HG02973 (cell line): ENCODE measurements at regions not wholly inside any gene's neighbourhood (a gene's known extent, or its start where the extent isn't known, plus 50 kb on each side); places are given as distances from the start of the nearest gene placed in this dataset.
"Not testable (repeated sequence)": the region's sequence is repeated elsewhere in the genome, so short reads cannot be mapped to it uniquely, and the experiment has no call there.

Source experiments
- ATAC-seq: cut with Tn5 transposase; IDR thresholded peaks from one replicate; pipeline ENCODE4 v1.9.1; 2021; ENCODE audit warnings: moderate library complexity; ENCODE audit not compliant: unreplicated experiment

DNA sequence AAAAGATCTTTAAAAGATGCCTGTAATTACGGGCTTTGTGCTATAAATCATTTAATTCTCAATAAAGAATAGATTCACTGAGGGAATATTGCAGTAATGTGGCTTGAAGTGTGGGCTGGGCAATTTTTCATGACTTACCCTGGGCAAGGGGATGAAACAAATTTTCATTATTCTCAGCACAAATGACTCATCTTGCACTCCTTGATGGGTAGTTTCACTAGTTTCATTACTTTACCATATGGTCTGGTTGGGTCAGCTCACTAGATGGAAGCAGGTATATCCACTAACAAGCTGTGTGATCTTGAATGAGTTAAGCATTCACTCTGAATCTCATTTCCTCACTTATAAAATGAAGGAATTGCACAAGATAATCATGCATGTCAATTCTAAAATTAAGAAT, 234.3 kb downstream of the ABCC12 start:
- no peak for ATAC-seq

DNA sequence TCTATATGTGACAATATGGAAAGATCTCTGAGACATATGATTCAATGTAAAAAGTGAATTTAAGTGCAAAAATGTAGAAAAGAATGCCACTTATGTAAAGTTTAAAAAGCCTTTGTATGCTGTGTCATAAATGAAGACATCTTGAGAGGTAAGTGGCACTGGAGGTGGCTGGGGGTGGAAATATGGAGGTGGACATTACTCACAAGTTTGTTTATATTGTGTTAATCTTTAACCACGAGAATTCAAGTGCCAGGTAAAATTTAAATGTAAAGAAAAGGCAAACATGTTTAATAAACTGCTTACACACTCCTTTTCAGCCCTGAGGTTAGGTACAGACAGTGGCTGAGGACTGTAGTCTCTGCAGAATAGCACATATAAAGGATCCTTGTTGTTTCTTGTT, 235.1 kb downstream of the ABCC12 start:
- no peak for ATAC-seq

DNA sequence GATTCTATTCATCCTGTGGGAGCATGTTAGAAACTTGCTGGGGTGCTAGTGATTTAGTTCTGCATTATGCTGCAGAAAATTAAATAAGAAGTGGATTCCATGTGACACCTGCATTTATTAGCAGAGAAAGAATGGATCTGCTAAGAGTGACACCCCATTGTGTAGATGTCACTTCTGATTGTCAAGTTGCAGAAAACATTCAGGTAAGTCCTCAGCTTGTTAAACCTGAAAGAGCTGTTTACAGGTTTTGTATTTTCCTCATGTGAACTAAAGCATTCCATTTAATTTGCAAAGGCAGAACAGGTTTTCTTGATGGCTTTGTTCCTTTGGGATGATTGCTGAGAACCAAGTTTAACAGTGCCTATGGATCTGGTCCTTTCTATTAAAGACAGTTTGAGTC, 238.7 kb downstream of the ABCC12 start:
- no peak for ATAC-seq

DNA sequence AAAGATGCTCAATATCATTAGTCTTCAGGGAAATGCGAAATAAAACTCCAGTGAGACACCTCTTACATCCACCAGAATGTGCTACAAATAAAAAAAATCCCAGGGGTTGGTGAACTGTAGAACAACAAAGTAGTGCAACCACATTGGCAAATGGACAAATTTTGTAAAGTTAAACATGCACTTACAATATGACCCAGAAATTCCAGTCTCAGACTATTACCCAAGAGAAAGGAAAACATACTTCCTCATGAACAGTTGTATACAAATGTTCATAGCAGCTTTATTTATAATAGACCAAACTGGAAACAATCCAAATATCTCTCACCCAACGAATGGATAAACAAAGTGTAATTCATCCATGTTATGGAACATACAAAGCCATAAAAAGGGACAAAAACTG, 239.5 kb downstream of the ABCC12 start:
- ATAC-seq: no peak

DNA sequence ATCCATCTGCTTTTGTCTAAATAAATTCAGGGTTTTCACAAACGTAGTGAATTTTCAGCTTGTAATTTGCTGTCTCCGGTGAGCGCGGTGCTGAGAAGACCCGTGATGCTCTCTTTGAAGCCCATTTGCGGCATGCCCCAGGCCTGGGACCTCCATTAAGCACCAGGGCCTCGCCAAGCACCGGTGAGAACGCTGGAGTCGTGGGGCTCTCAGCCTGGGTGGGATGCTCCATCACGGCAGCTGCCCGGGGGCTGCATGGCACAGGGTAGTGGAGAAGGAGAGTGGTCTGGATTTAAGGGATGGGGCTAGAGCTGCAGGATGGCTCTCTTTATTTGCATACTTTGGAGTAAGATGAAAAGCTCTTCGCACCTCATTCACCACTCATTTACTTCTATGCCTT, 248.7 kb downstream of the ABCC12 start:
- no peak for ATAC-seq

DNA sequence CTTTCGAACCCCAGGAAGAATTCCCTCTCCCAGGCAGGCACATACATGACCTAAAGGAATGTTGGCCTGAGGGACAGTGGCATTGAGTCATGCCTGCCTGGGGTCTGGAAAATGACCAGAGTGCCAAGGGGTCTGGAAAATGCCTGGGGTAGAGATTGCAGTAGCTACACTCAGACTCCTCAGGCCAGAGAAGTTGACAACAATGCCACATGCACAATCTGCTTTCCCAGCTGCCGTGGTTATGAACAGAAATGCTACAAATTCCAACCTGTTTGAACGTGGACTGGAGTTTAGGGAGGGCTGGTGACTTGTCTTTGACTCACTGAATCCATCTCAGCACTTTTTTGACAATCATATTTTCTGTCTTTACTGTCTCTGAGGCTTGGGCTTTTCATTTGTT, 250.0 kb downstream of the ABCC12 start:
- ATAC-seq: no peak

DNA sequence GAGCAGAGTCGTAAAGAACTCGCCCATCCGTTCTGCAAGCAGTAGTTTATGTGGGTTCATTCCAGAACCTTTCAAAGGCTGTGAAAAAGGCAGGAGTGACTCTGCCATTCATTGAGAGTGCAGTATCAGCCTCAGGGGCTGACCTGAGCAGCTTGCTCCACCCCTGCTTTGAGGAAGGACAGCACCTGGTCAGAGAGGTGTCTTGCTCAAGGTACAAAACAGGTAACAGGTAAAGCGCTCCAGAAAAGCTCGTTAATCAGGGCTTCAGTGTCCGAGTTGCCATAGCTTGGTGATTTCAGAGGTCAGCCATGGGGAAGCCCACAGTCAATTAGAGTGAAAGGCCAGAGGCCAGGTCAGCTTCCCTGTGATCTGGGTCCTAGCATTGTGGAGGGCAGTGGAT, 251.1 kb downstream of the ABCC12 start:
- ATAC-seq: no peak

DNA sequence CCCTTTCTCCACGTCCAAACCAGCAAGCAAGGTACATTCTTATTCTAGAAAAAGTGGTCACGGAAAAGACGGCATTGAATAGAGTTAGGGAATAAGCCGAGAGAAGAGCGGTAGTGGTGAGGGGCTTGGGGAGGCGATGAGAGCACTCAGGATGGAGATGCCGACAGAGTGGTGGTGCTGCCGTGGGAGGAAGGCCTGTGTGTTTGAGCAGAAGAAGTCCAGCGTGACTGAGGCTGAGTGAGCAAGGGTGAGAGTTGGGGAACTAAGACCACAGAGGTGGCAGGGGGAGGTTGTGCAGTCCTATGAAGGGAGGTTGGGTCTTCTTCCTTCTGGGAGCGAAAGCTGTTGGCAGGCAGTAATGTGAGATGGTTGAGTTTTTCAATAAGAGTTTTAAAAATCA, 252.3 kb downstream of the ABCC12 start:
- no peak for ATAC-seq

DNA sequence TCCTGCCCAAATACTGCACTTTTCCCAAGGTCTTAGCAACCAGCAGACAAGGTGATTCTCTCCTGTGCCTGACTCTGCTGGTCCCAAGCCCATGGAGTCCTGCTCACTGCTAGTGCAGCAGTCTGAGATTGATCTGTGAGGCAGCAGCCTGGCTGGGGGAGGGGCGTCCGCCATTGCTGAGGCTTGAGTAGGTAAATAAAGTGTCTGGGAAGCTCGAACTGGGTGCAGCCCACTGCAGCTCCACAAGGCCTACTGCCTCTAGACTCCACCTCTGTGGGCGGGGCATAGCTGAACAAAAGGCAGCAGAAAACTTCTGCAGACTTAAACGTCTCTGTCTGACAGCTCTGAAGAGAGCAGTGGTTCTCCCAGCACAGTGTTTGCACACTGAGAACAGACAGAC, 258.7 kb downstream of the ABCC12 start:
- ATAC-seq: not testable (repeated sequence)

DNA sequence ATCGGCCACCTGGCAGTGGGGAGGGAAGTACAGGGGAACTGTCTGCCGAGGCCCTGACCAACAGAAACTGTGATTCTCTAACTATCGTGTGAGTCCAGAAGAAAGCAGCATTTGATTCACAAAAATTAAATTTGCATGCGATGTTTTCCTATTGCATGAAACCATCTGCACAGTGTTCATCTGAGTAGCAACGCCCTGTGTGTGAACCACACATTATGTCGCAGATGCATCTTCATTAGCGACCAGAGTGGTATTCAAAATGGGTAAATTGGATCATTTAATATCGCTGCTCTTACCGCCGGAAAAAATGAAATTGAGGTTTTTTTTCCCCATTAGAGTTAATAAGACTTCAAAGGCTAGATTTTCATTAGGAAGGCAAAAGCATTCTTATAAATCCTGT, 260.6 kb downstream of the ABCC12 start:
- ATAC-seq: no peak

DNA sequence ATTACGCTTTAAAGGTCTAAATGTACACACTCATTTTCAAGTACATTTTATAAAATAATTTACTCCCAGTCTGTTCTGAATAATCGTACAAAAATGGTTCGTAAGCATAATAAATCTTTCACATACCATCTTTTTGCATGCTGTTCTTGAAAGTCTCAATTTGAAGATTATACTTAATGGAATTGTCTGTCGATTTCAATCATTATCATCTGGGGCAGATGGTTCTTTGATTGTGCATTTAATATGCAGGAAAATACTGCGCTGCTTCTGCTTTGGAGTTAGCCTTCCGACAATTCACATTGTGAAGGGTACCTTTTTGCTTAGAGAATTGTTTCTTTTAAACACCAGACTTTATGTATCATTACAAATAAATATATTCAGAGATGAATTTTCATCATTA, 262.8 kb downstream of the ABCC12 start:
- no peak for ATAC-seq

DNA sequence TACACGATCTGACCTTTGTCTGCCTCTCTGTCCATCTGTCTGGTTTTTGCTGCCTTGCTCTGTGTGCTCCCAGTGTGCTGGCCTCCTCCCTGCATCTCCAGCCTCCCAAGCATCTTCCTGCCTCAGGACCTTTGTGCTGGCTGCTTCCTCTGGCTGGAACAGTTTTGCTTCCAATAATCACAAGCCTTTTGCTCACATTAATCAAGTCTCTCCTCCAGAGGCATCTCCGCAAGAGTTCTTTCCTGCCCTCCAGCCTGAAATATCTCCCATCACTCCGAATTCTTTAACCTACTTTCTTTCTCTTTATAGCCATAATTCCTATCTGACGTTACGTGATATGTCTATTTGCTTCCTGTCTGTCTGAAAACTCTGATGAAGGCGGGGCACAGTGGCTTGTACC, 267.1 kb downstream of the ABCC12 start:
- ATAC-seq: no peak

DNA sequence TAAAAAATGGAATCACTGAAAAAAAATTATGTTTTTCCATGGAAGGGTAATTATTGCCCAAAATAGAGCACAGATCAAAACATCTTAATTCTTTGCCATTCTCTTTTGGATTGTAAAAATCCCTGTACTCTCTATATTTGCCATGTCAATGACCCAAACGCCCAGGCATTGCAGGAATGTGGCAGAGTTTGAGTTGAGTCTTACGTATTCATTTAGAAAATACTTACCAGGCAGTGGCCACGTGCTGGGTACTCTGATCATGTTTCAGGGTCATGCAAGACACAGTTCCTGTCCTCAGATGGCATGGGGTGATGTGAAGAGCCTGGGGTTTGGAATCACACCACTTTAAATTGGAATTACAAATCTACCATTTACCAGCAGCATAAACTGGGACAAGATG, 267.7 kb downstream of the ABCC12 start:
- no peak for ATAC-seq

DNA sequence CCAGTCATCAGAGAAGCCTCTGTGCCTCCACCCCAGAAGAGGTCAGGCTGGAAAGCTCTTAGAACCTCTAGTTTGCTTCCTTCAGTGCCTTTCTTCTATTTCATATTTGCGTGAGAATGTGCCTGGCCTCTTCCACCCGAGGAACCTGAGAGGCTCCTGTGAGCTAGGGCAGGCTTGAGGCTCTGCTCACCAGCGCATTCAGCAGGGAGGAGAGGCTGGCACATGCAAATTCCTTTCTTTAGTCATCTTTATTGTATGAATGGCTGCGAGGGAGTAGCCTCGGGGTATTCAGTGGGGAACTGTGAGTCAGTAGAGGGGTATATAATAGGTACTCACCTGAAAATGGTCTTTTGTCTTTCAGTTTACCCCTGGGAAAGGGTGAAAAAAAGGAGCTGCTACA, 268.3 kb downstream of the ABCC12 start:
- ATAC-seq: no peak

DNA sequence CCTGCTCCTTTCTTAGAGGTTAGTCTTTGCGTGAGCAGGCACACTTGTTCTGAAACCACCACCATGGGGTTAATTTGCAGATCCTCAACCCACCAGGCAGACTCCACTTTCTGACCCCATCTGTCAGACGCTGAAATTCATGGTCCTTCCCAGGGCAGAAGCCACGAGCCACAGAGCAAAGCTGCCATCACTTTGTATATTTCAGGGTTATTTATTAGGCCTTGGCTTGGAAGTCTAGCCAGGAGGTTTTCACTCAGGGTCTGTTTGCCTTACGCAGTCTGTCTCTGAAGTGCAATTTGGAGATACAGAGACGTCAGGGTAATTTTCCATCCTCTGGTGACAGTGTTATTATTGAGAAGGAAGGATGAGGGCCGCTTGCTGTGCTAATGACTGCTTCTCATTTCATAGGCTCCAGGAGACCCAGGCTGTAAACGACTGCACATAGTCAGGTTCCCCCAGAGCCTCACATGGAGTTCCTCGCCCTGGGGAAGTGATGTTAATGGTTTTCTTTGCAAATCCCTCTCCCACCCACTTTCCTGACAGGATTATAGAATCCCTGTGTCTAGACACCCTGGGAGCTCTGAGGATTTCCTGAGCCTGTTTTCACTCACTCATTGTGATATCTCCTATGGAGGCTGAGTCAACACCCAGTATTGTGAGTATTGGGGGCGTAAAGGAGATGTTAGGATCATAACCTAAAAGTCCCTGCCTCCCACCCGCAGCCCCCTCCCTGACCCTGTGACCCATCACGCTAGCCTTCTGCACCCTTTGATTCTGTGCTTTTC, 269.0 kb downstream of the ABCC12 start:
- no peak for ATAC-seq

DNA sequence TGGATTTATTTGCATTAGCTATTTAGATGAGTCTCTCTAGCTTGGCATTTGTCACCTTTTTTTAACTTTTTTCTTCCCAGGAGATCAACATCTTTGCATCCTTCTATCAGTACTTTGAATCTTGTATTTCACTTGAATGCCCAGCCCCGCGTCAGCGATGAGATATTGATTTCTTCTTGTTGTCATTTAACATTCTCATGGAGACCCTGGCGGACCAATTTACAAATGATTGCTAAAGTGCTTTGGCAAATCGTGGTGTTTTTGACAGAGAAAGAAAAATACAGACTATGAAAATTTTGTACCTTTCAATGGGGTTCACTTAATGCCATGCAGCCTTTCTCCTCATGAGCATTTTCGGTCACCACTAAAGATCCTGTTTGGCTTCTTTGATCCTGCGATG, 269.7 kb downstream of the ABCC12 start:
- no peak for ATAC-seq

DNA sequence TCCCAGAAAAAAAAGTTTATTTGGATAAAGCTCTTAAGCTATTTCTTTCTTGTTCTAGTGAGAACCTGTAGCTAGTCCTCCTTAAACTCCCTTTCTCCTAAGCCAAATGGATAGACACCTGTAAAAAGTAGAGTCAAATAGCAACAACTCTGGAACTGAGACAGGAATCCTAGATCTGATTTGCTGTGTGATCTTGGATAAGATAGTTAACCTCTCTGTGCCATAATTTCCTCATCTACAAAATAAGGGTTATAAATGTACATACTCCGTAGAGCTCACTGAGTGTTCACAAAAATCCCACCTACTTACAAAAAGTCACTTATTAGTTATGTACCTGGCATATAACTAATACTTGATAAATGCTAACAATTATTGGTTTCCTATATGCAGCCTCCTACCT, 270.3 kb downstream of the ABCC12 start:
- no peak for ATAC-seq

DNA sequence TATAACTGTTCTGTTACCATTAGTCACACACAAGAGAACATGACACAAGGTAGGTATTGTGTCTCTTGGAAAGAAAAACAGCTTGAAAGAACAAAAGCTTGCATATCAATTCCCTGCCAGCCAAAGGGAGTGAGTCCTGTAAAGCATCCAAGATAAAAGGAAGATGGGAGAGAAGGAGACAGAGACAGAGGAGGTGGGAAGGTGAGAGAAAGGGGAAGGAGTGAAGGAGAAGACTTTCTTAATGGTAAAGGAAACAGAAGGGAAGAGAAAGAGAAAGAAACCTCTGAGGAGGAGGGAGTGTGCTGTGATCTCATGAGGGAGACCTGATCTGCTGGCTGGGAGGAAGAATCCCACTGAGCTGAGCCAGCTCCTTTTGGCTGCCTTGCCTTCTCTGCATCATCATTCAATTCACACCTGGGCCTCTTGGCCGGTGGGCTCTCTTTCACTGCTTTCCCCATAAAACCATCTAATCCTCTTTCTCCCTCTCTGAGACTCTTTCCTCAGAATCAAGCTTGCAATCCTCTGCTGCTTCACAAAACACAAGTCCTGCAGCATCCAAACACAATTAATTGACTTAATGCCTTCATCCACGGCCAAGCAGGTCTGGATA, 271.6 kb downstream of the ABCC12 start:
- no peak for ATAC-seq

DNA sequence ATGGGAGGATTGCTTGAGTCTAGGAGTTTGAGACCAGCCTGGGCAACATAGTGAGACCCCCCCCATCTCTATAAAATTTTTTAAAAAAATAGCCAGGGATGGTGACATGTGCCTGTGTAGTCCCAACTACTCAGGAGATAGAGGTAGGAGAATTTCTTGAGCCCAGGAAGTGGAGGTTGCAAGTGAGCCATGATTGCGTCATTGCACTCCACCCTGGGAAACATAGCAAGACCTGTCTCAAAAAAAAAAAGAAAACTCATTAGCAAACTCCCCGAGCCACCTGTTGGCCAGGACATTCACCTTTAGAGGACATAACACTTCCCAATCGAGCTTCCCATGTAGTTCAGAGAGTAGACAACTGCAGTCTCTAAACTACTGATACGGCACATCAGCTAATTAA, 274.2 kb downstream of the ABCC12 start:
- no peak for ATAC-seq

DNA sequence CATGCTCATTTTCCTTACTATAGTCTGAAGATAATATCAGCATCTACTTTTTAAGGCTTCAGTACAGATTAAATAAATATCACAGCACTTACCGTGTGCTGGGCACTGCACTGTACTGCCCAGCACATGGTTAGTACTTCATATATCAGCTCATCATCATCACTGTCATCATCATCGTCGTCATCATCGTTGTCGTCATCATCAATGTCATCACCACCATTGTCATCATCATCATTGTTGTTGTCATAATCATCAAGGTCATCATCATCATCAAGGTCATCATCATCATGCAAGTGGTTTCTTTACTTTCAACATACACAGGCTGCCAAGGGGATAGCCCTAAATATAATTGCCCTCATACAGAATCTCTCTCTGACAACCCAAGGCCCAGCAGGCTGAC, 275.1 kb downstream of the ABCC12 start:
- no peak for ATAC-seq

DNA sequence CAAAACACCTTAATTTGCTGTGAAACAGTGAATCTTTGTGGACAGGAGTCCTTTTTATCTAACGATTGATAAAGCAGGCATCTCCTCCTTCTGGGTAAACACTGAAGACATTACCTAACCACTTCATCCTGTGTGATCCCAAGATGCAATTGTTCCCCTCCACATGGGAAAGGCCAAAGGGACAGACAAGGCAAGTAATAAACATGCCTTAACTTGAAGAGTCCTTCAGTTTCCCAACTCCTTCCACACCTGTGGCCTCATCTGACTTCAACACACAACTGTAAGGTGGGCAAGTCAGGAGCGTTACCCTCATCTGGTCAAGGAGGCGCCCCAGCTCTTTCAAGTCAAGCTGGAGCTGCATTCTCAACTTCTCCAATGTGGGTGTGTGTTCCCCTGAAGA, 278.6 kb downstream of the ABCC12 start:
- ATAC-seq: no peak

DNA sequence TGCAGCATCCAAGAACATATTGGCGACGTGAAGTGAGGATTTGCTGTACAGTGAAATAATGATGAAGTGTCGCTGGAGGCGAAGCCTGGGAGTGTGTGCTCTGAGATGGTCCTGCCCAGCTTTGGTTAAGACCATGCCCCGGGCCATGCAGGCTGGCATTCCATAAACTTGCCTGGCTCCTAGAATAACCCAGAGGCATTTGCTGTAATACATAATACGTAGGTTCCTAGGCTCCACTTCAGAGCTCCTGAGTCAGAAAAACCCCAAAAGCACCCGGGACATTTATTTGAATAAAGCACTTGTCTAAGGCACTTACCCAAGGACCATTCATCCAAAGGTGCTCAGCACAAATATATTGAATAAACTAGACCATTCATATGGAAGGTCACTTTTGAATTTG, 279.3 kb downstream of the ABCC12 start:
- no peak for ATAC-seq

DNA sequence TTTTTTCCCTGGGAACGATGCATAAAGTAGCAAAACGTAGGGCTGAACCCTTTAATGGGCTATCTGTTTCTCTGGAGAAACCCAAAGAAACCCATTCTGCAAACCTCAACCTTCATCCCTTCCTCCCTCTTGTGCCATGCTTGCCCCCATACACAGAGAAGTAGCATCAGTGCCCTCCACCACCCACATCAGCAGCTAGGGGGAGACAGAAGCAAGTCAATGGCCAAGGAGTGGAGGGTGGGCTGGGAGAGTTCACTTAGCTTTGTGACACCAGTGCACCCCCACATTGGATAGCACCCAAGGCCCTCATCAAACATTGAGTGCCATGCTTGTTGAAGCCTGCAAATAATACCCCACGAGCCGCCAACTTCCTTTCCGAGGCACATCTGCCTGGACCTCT, 282.4 kb downstream of the ABCC12 start:
- ATAC-seq: no peak
